ENCODE measurements at regions not wholly inside any gene's neighbourhood (a gene's known extent, or its start where the extent isn't known, plus 50 kb on each side); places are given as distances from the start of the nearest gene placed in this dataset.

DNA sequence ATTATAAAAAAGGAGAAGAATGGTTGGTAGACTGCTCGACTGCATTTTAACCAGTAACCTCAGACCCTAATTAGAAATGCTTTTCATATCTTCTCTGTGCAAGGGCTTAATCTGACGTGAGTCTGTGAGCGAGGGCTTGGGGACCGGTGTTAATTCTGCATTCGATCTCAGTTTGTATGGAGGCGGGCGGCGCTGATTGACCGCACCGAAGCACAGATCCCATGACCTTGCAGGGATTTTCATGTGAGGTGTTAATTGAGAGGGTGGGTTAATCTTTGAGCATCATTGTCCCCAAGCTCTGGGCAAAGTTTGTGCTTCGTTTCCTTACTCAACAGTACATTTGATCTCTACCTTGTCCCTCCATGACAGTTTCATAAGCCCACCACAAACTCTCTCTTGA is 250.9 kb downstream of the NR2F2 start:
- Histone ChIP-seq H3K4me3 (replicated peaks in 1 of 4; ENCODE audit: control extremely low read depth in 1 of 4, insufficient read depth in 1 of 4, low read depth in 3 of 4, low read length in 4 of 4) (no peak overlapping the region), H3K27ac (ENCODE audit: insufficient read depth, low read length) (no peak overlapping the region), H2AFZ (ENCODE audit: low read length) (no peak overlapping the region), H3K27me3 (ENCODE audit: control insufficient read depth, insufficient read depth, low read length) (no peaks in the 10 kb centered on the region), H3K79me2 (ENCODE audit: control insufficient read depth, insufficient read depth, low read length) (no peaks in the 10 kb centered on the region), H3K4me2 (ENCODE audit: extremely low read depth, insufficient read depth, low read length) (no peak overlapping the region), H4K20me1 (ENCODE audit: control insufficient read depth, extremely low read depth, insufficient read depth, low read length) (no peaks in the 10 kb centered on the region), H3K9ac (ENCODE audit: insufficient read depth, low read length) (no peak overlapping the region), H3K4me1 (ENCODE audit: control insufficient read depth, extremely low read depth, insufficient read depth, low read length) (no peaks in the 10 kb centered on the region), H3K9me3 (ENCODE audit: control insufficient read depth, insufficient read depth, low read depth, low read length) (no peaks in the 10 kb centered on the region), H3K36me3 (ENCODE audit: control insufficient read depth, insufficient read depth, low read length) (no peaks in the 10 kb centered on the region)
- TF ChIP-seq CTCF (conservative IDR thresholded peaks at IDR 0.05 in 1 of 2, IDR thresholded peaks at IDR 0.05 in 1 of 2; ENCODE audit: low read depth in 1 of 2, low read length in 2 of 2) (no peak), EZH2 (IDR thresholded peaks at IDR 0.05; ENCODE audit: low read length, missing control alignments) (no peak)
- no peak for DNase-seq (ENCODE audit: low read depth in 2 of 2)

GRCh38 chr15:96582473-96582872 is 252.0 kb downstream of the NR2F2 start:
- Histone ChIP-seq H3K79me2 (ENCODE audit: control insufficient read depth, insufficient read depth, low read length) (no peaks in the 10 kb centered on the region), H4K20me1 (ENCODE audit: control insufficient read depth, extremely low read depth, insufficient read depth, low read length) (no peaks in the 10 kb centered on the region), H3K36me3 (ENCODE audit: control insufficient read depth, insufficient read depth, low read length) (no peaks in the 10 kb centered on the region), H3K27me3 (ENCODE audit: control insufficient read depth, insufficient read depth, low read length) (no peaks in the 10 kb centered on the region), H3K4me1 (ENCODE audit: control insufficient read depth, extremely low read depth, insufficient read depth, low read length) (no peaks in the 10 kb centered on the region), H3K9ac (ENCODE audit: insufficient read depth, low read length) (no peak overlapping the region), H3K4me3 (replicated peaks in 1 of 4; ENCODE audit: control extremely low read depth in 1 of 4, insufficient read depth in 1 of 4, low read depth in 3 of 4, low read length in 4 of 4) (no peak overlapping the region), H3K27ac (ENCODE audit: insufficient read depth, low read length) (no peak overlapping the region), H3K4me2 (ENCODE audit: extremely low read depth, insufficient read depth, low read length) (no peak overlapping the region), H3K9me3 (ENCODE audit: control insufficient read depth, insufficient read depth, low read depth, low read length) (no peaks in the 10 kb centered on the region), H2AFZ (ENCODE audit: low read length) (no peak overlapping the region)
- TF ChIP-seq CTCF (conservative IDR thresholded peaks at IDR 0.05 in 1 of 2, IDR thresholded peaks at IDR 0.05 in 1 of 2; ENCODE audit: low read depth in 1 of 2, low read length in 2 of 2): no peak
- TF ChIP-seq EZH2 (IDR thresholded peaks at IDR 0.05; ENCODE audit: low read length, missing control alignments): no peak
- DNase-seq (ENCODE audit: low read depth in 2 of 2): no peak

GRCh38 chr15:96583671-96584070 is 253.2 kb downstream of the NR2F2 start:
- Histone ChIP-seq H3K36me3 (ENCODE audit: control insufficient read depth, insufficient read depth, low read length) (no peaks in the 10 kb centered on the region), H4K20me1 (ENCODE audit: control insufficient read depth, extremely low read depth, insufficient read depth, low read length) (no peaks in the 10 kb centered on the region), H3K4me3 (replicated peaks in 1 of 4; ENCODE audit: control extremely low read depth in 1 of 4, insufficient read depth in 1 of 4, low read depth in 3 of 4, low read length in 4 of 4) (no peak overlapping the region), H3K9me3 (ENCODE audit: control insufficient read depth, insufficient read depth, low read depth, low read length) (no peaks in the 10 kb centered on the region), H3K79me2 (ENCODE audit: control insufficient read depth, insufficient read depth, low read length) (no peaks in the 10 kb centered on the region), H3K27me3 (ENCODE audit: control insufficient read depth, insufficient read depth, low read length) (no peaks in the 10 kb centered on the region), H3K27ac (ENCODE audit: insufficient read depth, low read length) (no peak overlapping the region), H3K4me1 (ENCODE audit: control insufficient read depth, extremely low read depth, insufficient read depth, low read length) (no peaks in the 10 kb centered on the region), H2AFZ (ENCODE audit: low read length) (no peak overlapping the region), H3K4me2 (ENCODE audit: extremely low read depth, insufficient read depth, low read length) (no peak overlapping the region), H3K9ac (ENCODE audit: insufficient read depth, low read length) (no peak overlapping the region)
- no peak for DNase-seq (ENCODE audit: low read depth in 2 of 2)
- TF ChIP-seq CTCF (conservative IDR thresholded peaks at IDR 0.05 in 1 of 2, IDR thresholded peaks at IDR 0.05 in 1 of 2; ENCODE audit: low read depth in 1 of 2, low read length in 2 of 2): no peak
- no peak for TF ChIP-seq EZH2 (IDR thresholded peaks at IDR 0.05; ENCODE audit: low read length, missing control alignments)

All from fibroblast of lung (primary cell).